K562 (cell line): ENCODE measurements at regions not wholly inside any gene's neighbourhood (a gene's known extent, or its start where the extent isn't known, plus 50 kb on each side); places are given as distances from the start of the nearest gene placed in this dataset.

ENCODE experiments used
- ATAC-seq: fragments of 200-7000 bp; cut with Tn5 transposase; 3 replicates; pipeline ENCODE4 v1.9.1; 2020; ENCODE audit warnings: moderate library complexity
- BruUV-seq: library from RNA; stranded (reverse); fragments of 400-500 nt; replicated peaks from 2 replicates; lab custom pipeline; 2021; lab: Mats Ljungman, UMichigan
- CTCF ChIA-PET: fragments of 300-600 bp; formaldehyde crosslinking; extraction: SDS; loops from one replicate; lab custom pipeline; 2021; ENCODE audit warnings: low intra/inter-chr PET ratio; lab: Yijun Ruan, JAX
- POLR2A ChIA-PET: fragments of 300-600, 350-650 bp; sonication (Branson Sonifier 250); formaldehyde crosslinking; extraction: SDS; loops from one replicate; lab custom pipeline; 2021; ENCODE audit warnings: antibody characterized with exemption, inconsistent platforms; lab: Yijun Ruan, JAX
- DNase-seq, 4 experiments: peaks; one replicate each; pipeline versions ENCODE4 v3.0.0 to v3.0.0-alpha.2; 2011 to 2018; ENCODE audit warnings: low spot score in 3 of 4, mixed read lengths in 3 of 4; ENCODE audit errors: extremely low read depth in 1 of 4
- FAIRE-seq: peaks from 2 replicates; lab custom pipeline; 2011; peaks lifted over from hg19 to GRCh38; lab: Jason Lieb, UNC
- H2AFZ ChIP-seq: 2 replicates; pipeline ENCODE4 v1.6.0; 2011; ENCODE audit warnings: low read depth, low read length, control low read depth, inconsistent platforms
- H3K27ac ChIP-seq: fragments of 200-600 bp; 3 replicates; pipeline ENCODE4 v1.8.0; 2011; ENCODE audit warnings: low read depth, mild to moderate bottlenecking, control low read depth, inconsistent platforms, low read length, moderate library complexity, mixed read lengths; ENCODE audit errors: extremely low read depth
- H3K27me3 ChIP-seq, 2 experiments: fragments of 300-600 bp in 1 of 2; 2 replicates in 1 of 2; 3 replicates in 1 of 2; pipeline versions ENCODE4 v1.6.0 to v1.8.0; 2011; ENCODE audit warnings: inconsistent platforms in 2 of 2, low read length in 2 of 2, mild to moderate bottlenecking in 1 of 2, mixed read lengths in 1 of 2, moderate library complexity in 1 of 2; ENCODE audit not compliant: control insufficient read depth in 2 of 2, insufficient read depth in 2 of 2
- H3K36me3 ChIP-seq: fragments of 300-600 bp; 3 replicates; pipeline ENCODE4 v1.8.0; 2011; ENCODE audit warnings: mild to moderate bottlenecking, low read length, inconsistent platforms; ENCODE audit not compliant: control insufficient read depth, insufficient read depth
- H3K4me1 ChIP-seq, 2 experiments: fragments of 200-600 bp in 1 of 2; replicated peaks in 1 of 2; 2 replicates in 1 of 2; 3 replicates in 1 of 2; pipeline versions ENCODE4 v1.5.1 to v1.8.0; 2011; ENCODE audit warnings: inconsistent platforms in 2 of 2, low read length in 2 of 2, mild to moderate bottlenecking in 1 of 2, mixed read lengths in 1 of 2, moderate library complexity in 1 of 2; ENCODE audit not compliant: control insufficient read depth in 2 of 2, insufficient read depth in 2 of 2
- H3K4me2 ChIP-seq: 2 replicates; pipeline ENCODE4 v1.6.1; 2011; ENCODE audit warnings: low read length, control low read depth, inconsistent platforms, mixed read lengths; ENCODE audit not compliant: insufficient read depth
- H3K4me3 ChIP-seq: fragments of 200-600 bp; sonication (generic), shearing (Covaris generic); 2 replicates; pipeline ENCODE4 v1.5.1; 2016; ENCODE audit warnings: control low read depth, inconsistent platforms
- H3K79me2 ChIP-seq: fragments of 200-600 bp; 3 replicates; pipeline ENCODE4 v1.8.0; 2011; ENCODE audit warnings: low read length, inconsistent platforms; ENCODE audit not compliant: control insufficient read depth, insufficient read depth
- H3K9ac ChIP-seq, 2 experiments: 2 replicates each; pipeline versions ENCODE4 v1.6.0 to v1.6.1; 2011; ENCODE audit warnings: low read depth in 2 of 2, low read length in 2 of 2, control low read depth in 1 of 2, inconsistent platforms in 1 of 2, mild to moderate bottlenecking in 1 of 2, mixed read lengths in 1 of 2; ENCODE audit not compliant: insufficient read depth in 1 of 2
- H3K9me1 ChIP-seq: one replicate; pipeline ENCODE4 v1.6.0; 2011; ENCODE audit warnings: inconsistent platforms, mild to moderate bottlenecking, low read length, moderate library complexity; ENCODE audit not compliant: control insufficient read depth, insufficient read depth
- H3K9me3 ChIP-seq: replicated peaks from 2 replicates; pipeline ENCODE4 v1.5.1; 2011; ENCODE audit warnings: low read depth, low read length, inconsistent platforms; ENCODE audit not compliant: control insufficient read depth, insufficient read depth
- H4K20me1 ChIP-seq: replicated peaks from 2 replicates; pipeline ENCODE4 v1.6.1; 2011; ENCODE audit warnings: low read length, inconsistent platforms, mixed read lengths; ENCODE audit not compliant: control insufficient read depth, insufficient read depth
- CREM ChIP-seq: IDR thresholded peaks from 2 replicates; pipeline ENCODE4 v1.6.1; 2014; ENCODE audit warnings: antibody characterized with exemption, low read depth
- ETS2 ChIP-seq: IDR thresholded peaks from 2 replicates; pipeline ENCODE4 v1.6.1; 2016; ENCODE audit warnings: borderline replicate concordance, missing genetic modification characterization, mild to moderate bottlenecking, moderate library complexity, missing compliant biosample characterization; ENCODE audit not compliant: poor library complexity, severe bottlenecking
- KLF6 ChIP-seq: fragments of 250-450 bp; sonication (Bioruptor Pico); IDR thresholded peaks from 2 replicates; pipeline ENCODE4 v1.4.0; 2020; ENCODE audit warnings: mild to moderate bottlenecking, moderate library complexity, borderline replicate concordance
- RAD21 ChIP-seq, 2 experiments: fragments of 250-450 bp in 1 of 2; fragments of 450-650 bp in 1 of 2; sonication (Bioruptor Pico) in 1 of 2; formaldehyde crosslinking in 1 of 2; IDR thresholded peaks in 1 of 2; conservative IDR thresholded peaks in 1 of 2; 2 replicates each; pipeline versions ENCODE4 v1.4.0 to v1.8.0; 2020 to 2022; ENCODE audit warnings: mild to moderate bottlenecking in 2 of 2, moderate library complexity in 1 of 2
- RHOXF2B ChIP-seq: fragments of 250-450 bp; sonication (Bioruptor Pico); conservative IDR thresholded peaks from 2 replicates; pipeline ENCODE4 v1.5.1; 2021
- SMC3 ChIP-seq: conservative IDR thresholded peaks from 2 replicates; pipeline ENCODE4 v1.6.1; 2011; ENCODE audit warnings: low read depth, low read length, improper control_type of control experiment; ENCODE audit not compliant: insufficient read depth
- ZNF212 ChIP-seq: fragments of 450-650 bp; formaldehyde crosslinking; IDR thresholded peaks from 2 replicates; pipeline ENCODE4 v1.4.0; 2020; ENCODE audit warnings: mild to moderate bottlenecking
- ZNF274 ChIP-seq: IDR thresholded peaks from 2 replicates; pipeline ENCODE4 v1.6.1; 2011; ENCODE audit warnings: low read depth, mild to moderate bottlenecking, low read length, moderate library complexity, borderline replicate concordance
- ZNF785 ChIP-seq: fragments of 250-450 bp; sonication (Bioruptor Pico); IDR thresholded peaks from 2 replicates; pipeline ENCODE4 v1.4.0; 2020; ENCODE audit warnings: mild to moderate bottlenecking
- WGBS: fragments of 100-300 bp; shearing (Covaris generic); methylation state at CpG from one replicate; pipeline ENCODE4 v1.1.6; 2016; ENCODE audit warnings: low coverage, mixed read lengths; ENCODE audit not compliant: insufficient coverage; ENCODE audit errors: missing lambda C conversion rate; 5-methylcytosine and 5-hydroxymethylcytosine counted together
- in situ Hi-C: fragments of 300-500 bp; cut with MboI; formaldehyde crosslinking; loops from 4 replicates; pipeline ENCODE4 v1.15.0; 2018; ENCODE audit warnings: inconsistent platforms, mixed read lengths
- intact Hi-C: fragments of 100-400 bp; cut with micrococcal nuclease; formaldehyde crosslinking; loops from 2 replicates; pipeline ENCODE4 v1.14.2; 2022
- TF ChIP-seq, protein P1 (sequence below), 2 experiments: fragments of 200-800 bp in 1 of 2; sonication (Bioruptor generic) in 1 of 2; sonication (generic) in 1 of 2; formaldehyde crosslinking in 1 of 2; IDR thresholded peaks in 1 of 2; conservative IDR thresholded peaks in 1 of 2; 2 replicates each; pipeline versions ENCODE4 v1.5.0 to v1.6.1; 2016 to 2020; ENCODE audit warnings: missing compliant biosample characterization in 1 of 2, missing genetic modification characterization in 1 of 2, missing genetic modification reagents in 1 of 2
- TF ChIP-seq, protein P2 (sequence below): sonication (generic); formaldehyde crosslinking; IDR thresholded peaks from 2 replicates; pipeline ENCODE4 v1.4.0; 2020; ENCODE audit warnings: mild to moderate bottlenecking, missing genetic modification reagents
- TF ChIP-seq, protein P3 (sequence below): fragments of 250-450 bp; sonication (Bioruptor Pico); IDR thresholded peaks from 2 replicates; pipeline ENCODE4 v1.5.0; 2020; ENCODE audit warnings: mild to moderate bottlenecking
- TF ChIP-seq, protein P4 (sequence below): fragments of 200-800 bp; sonication (Bioruptor generic); IDR thresholded peaks from 2 replicates; pipeline ENCODE4 v1.6.1; 2017; ENCODE audit warnings: missing genetic modification characterization, missing compliant biosample characterization

DNA sequence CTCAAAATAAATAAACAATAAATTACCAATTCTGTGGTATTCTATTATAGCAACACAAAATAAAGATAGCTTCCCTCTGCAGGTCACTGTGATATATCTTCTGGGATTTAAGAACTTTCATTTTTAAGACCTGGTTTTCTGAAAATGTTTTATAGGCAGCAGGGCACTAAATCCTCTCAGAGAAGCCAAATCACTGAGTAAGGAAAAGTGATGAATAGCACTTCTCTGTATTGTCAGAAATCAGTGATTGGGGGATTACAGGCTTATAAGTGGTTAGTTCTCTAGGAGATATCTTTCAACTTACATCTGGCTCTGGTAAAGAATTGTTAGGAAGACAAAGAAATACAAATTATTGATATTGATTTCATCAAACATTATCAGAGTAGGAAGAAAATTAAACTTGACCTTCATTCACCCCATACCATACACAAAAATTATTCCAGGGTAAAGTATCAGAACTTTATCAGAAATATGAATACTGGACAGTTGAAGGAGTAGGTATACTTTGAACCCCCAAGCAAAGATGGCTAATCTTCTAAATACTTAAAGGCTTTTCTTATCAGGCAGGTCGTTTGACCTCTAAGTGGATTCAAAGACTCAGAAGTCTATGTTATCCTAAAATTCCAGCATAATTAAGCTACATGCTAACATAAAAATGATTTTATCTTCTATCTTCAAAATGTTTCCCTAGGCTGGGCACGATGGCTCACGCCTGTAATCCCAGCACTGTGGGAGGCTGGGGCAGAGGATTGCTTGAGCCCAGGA is 81.6 kb upstream of the USP9X start:
- no TSS peak for BruUV-seq
- in situ Hi-C loops = no loop called here
- POLR2A ChIA-PET = no interaction called here
- Histone ChIP-seq H3K9me1 (no peaks in the 10 kb centered on the region), H3K79me2 (no peaks in the 10 kb centered on the region), H3K4me3 (no peak overlapping the region), H3K9me3 (no peaks in the 10 kb centered on the region), H3K36me3 (no peaks in the 10 kb centered on the region), H3K9ac (no peak overlapping the region), H3K4me2 (no peak overlapping the region), H2AFZ (no peak overlapping the region), H3K27ac (no peak overlapping the region), H4K20me1 (no peaks in the 10 kb centered on the region), H3K4me1 (no peaks in the 10 kb centered on the region; a peak in 1 of 5 replicates), H3K27me3 (no peaks in the 10 kb centered on the region)
- FAIRE-seq = no peak
- intact Hi-C loops = no loop called here
- ATAC-seq = no peak
- DNase-seq = no peak
- WGBS = 30% methylated on average over 3 of the region's 3 CpGs
- CTCF ChIA-PET = no interaction called here
- TF ChIP-seq RHOXF2B (CRISPR knock-in tag) (no peak), ETS2 (no peak), SMC3 (no peak), ZNF785 (CRISPR knock-in tag) (no peak), CREM (no peak), ZNF274 (no peak), KLF6 (CRISPR knock-in tag) (no peak), ZNF212 (CRISPR knock-in tag) (no peak), RAD21 (CRISPR knock-in tag; conservative IDR thresholded peaks at IDR 0.05 in 1 of 2, IDR thresholded peaks at IDR 0.05 in 1 of 2) (no peak)
- TF ChIP-seq, protein P1, sequence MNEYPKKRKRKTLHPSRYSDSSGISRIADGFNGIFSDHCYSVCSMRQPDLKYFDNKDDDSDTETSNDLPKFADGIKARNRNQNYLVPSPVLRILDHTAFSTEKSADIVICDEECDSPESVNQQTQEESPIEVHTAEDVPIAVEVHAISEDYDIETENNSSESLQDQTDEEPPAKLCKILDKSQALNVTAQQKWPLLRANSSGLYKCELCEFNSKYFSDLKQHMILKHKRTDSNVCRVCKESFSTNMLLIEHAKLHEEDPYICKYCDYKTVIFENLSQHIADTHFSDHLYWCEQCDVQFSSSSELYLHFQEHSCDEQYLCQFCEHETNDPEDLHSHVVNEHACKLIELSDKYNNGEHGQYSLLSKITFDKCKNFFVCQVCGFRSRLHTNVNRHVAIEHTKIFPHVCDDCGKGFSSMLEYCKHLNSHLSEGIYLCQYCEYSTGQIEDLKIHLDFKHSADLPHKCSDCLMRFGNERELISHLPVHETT (CRISPR knock-in tag; conservative IDR thresholded peaks at IDR 0.05 in 1 of 2, IDR thresholded peaks at IDR 0.05 in 1 of 2) = no peak
- TF ChIP-seq, protein P2, sequence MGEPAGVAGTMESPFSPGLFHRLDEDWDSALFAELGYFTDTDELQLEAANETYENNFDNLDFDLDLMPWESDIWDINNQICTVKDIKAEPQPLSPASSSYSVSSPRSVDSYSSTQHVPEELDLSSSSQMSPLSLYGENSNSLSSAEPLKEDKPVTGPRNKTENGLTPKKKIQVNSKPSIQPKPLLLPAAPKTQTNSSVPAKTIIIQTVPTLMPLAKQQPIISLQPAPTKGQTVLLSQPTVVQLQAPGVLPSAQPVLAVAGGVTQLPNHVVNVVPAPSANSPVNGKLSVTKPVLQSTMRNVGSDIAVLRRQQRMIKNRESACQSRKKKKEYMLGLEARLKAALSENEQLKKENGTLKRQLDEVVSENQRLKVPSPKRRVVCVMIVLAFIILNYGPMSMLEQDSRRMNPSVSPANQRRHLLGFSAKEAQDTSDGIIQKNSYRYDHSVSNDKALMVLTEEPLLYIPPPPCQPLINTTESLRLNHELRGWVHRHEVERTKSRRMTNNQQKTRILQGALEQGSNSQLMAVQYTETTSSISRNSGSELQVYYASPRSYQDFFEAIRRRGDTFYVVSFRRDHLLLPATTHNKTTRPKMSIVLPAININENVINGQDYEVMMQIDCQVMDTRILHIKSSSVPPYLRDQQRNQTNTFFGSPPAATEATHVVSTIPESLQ (CRISPR knock-in tag) = no peak
- TF ChIP-seq, protein P3, sequence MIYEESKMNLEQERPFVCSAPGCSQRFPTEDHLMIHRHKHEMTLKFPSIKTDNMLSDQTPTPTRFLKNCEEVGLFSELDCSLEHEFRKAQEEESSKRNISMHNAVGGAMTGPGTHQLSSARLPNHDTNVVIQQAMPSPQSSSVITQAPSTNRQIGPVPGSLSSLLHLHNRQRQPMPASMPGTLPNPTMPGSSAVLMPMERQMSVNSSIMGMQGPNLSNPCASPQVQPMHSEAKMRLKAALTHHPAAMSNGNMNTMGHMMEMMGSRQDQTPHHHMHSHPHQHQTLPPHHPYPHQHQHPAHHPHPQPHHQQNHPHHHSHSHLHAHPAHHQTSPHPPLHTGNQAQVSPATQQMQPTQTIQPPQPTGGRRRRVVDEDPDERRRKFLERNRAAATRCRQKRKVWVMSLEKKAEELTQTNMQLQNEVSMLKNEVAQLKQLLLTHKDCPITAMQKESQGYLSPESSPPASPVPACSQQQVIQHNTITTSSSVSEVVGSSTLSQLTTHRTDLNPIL = no peak
- TF ChIP-seq, protein P4, sequence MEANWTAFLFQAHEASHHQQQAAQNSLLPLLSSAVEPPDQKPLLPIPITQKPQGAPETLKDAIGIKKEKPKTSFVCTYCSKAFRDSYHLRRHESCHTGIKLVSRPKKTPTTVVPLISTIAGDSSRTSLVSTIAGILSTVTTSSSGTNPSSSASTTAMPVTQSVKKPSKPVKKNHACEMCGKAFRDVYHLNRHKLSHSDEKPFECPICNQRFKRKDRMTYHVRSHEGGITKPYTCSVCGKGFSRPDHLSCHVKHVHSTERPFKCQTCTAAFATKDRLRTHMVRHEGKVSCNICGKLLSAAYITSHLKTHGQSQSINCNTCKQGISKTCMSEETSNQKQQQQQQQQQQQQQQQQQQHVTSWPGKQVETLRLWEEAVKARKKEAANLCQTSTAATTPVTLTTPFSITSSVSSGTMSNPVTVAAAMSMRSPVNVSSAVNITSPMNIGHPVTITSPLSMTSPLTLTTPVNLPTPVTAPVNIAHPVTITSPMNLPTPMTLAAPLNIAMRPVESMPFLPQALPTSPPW (CRISPR knock-in tag) = no peak
